ENCODE measurements at regions not wholly inside any gene's neighbourhood (a gene's known extent, or its start where the extent isn't known, plus 50 kb on each side); places are given as distances from the start of the nearest gene placed in this dataset.

DNA sequence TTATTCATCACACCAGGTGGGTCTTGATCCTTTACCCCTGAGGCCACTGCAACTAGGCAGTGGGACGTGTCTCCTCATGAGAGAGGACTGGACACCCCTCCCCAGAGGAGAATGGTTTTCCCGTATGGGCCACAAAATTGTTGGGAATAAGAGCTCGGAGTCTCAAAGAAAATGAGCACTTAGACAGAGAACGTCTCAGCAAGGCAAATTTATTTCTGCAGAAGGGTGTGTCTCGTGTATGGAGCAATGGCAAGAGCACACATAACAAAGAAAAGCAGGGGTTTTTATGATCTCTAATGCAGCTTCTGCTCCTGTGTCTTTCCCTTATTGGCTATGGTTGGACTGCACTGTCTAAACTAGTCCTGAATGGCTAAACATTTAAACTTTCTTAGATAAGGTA is 803.5 kb downstream of the PLOD2 start:
- no peak overlapping the region for H3K27ac ChIP-seq
- TF ChIP-seq ZFX (IDR thresholded peaks at IDR 0.05; ENCODE audit: borderline replicate concordance): no peak
- TF ChIP-seq, protein P1, sequence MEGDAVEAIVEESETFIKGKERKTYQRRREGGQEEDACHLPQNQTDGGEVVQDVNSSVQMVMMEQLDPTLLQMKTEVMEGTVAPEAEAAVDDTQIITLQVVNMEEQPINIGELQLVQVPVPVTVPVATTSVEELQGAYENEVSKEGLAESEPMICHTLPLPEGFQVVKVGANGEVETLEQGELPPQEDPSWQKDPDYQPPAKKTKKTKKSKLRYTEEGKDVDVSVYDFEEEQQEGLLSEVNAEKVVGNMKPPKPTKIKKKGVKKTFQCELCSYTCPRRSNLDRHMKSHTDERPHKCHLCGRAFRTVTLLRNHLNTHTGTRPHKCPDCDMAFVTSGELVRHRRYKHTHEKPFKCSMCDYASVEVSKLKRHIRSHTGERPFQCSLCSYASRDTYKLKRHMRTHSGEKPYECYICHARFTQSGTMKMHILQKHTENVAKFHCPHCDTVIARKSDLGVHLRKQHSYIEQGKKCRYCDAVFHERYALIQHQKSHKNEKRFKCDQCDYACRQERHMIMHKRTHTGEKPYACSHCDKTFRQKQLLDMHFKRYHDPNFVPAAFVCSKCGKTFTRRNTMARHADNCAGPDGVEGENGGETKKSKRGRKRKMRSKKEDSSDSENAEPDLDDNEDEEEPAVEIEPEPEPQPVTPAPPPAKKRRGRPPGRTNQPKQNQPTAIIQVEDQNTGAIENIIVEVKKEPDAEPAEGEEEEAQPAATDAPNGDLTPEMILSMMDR (IDR thresholded peaks at IDR 0.05): no peak

DNA sequence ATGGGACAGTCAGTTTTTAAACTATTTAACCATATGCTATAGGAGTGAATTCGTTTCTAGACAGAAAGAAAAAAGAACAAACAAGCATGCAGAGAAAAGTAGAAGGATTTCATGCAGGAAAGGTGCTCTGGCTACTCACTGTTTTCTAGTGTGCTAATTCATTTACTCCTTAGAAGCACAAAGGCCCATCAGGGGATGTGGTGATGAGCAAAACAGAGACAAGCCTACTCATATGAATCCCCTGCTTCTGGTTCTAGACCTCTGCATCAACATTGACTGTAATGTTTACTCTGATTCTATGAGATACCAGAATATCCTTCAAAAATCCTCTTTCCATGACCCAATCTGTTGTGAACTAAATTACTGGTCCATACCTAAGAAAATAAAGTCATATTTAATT is 801.9 kb downstream of the PLOD2 start:
- no peak overlapping the region for H3K27ac ChIP-seq
- TF ChIP-seq ZFX (IDR thresholded peaks at IDR 0.05; ENCODE audit: borderline replicate concordance): no peak
- TF ChIP-seq, protein P1 (IDR thresholded peaks at IDR 0.05): no peak

DNA sequence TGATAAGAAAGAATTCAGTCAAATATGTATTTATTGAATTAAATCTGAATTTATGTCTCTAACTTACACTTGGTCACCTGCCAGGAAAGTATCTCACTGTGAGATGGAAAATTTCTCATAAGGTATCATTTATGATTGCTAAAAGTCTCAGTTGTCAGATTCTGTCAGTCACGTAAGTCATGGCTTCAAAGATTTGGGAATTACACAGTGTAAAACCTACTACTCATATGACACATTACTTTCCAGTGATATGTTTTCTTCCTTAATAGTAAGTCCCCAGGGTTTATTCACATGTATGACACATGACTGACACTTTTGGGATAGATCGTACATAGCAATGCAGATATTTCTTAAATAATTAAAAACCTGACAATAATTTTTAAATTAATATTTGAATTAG is 792.2 kb downstream of the PLOD2 start:
- TF ChIP-seq, protein P1 (IDR thresholded peaks at IDR 0.05): no peak
- no peak for TF ChIP-seq ZFX (IDR thresholded peaks at IDR 0.05; ENCODE audit: borderline replicate concordance)
- no peak overlapping the region for H3K27ac ChIP-seq

DNA sequence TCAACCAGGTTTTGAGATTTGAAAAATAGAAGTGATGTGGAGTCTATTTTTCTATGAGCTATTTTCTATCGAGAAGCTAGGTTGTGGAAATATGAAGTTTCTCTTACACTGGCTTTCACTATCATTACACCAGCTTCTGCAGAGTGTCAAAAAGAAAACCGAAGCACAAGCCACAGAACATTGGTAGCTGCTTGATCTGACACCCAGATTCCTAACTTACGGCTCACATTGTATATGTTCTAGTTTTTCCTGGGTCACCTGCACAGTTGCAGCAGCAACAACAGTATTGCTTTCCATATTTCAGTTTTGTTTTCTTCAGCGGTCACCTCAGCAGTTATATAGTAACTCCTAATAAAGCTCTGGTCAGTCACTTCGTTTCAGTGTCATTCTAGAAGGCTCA is 790.1 kb downstream of the PLOD2 start:
- TF ChIP-seq, protein P1 (IDR thresholded peaks at IDR 0.05): no peak
- no peak for TF ChIP-seq ZFX (IDR thresholded peaks at IDR 0.05; ENCODE audit: borderline replicate concordance)
- H3K27ac ChIP-seq: no peak overlapping the region

DNA sequence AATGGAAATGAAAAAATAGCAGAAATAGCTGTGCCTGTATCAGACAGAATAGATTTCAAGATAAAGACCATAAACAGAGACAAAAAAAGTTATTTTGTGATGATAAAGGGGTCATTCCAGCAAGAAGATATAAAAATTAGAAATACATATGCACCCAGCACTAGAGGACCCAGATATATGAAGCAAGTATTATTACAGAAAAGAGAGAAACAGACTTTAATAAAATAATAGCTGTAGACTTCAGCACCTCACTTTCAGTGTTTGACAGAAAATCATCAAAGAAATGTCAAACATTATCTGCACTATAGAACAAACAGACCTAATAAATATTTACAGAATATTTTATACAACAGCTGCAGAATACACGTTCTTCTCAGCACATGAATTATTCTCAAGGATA is 783.7 kb downstream of the PLOD2 start:
- no peak overlapping the region for H3K27ac ChIP-seq
- TF ChIP-seq, protein P1 (IDR thresholded peaks at IDR 0.05): no peak

DNA sequence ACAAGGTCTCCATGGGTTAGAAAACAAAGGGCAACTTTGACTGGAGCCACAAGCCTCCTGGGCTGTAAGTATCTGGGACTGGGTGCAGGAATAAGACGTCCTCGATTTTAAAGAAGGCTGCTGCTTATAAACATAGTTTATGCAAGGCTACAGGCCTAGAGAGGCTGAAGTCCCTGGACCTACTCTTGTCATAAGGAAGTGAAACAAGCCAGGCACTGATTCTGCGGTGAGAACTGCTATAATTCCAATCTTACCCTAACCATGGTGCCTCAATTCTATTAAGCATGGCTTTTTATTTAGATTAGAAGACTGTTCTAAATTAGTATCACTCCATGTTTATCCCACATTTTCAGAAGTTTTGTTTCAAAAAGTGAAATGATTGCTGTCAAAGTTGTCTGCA is 777.6 kb downstream of the PLOD2 start:
- H3K27ac ChIP-seq: no peak overlapping the region
- no peak for TF ChIP-seq ZFX (IDR thresholded peaks at IDR 0.05; ENCODE audit: borderline replicate concordance)
- TF ChIP-seq, protein P1 (IDR thresholded peaks at IDR 0.05): no peak

DNA sequence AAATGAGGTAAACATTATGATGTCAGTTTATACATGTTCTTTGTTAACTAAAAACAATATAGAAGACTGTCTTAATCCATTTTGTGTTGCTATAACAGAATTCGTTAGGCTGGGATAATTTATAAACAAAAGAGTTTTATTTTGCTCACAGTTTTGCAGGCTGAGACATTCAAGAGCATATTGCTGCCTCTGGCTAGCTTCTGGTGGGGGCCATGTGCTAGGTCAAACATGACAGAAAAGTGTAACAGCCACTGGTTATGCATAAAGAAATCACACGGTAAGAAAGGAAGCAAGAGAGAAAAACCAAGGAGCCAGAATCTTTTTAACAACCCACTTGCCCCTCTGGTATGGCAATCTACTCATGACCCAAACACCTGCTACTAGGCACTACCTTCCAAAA is 776.7 kb downstream of the PLOD2 start:
- TF ChIP-seq ZFX (IDR thresholded peaks at IDR 0.05; ENCODE audit: borderline replicate concordance): no peak
- TF ChIP-seq, protein P1 (IDR thresholded peaks at IDR 0.05): no peak
- no peak overlapping the region for H3K27ac ChIP-seq

Data from 22Rv1 (cell line).